HepG2 (cell line): ENCODE measurements at regions not wholly inside any gene's neighbourhood (a gene's known extent, or its start where the extent isn't known, plus 50 kb on each side); places are given as distances from the start of the nearest gene placed in this dataset.

Source experiments
- CCDC6 ChIP-seq: sonication (generic); formaldehyde crosslinking; IDR thresholded peaks from 2 replicates; pipeline ENCODE4 v1.8.1; 2022; ENCODE audit warnings: mild to moderate bottlenecking, missing genetic modification reagents, moderate library complexity
- CTCF ChIP-seq: sonication (generic); formaldehyde crosslinking; IDR thresholded peaks from 2 replicates; pipeline ENCODE4 v1.5.0; 2020; ENCODE audit warnings: mild to moderate bottlenecking, missing genetic modification reagents, moderate library complexity
- ELF4 ChIP-seq: sonication (generic); formaldehyde crosslinking; IDR thresholded peaks from 2 replicates; pipeline ENCODE4 v1.5.0; 2020; ENCODE audit warnings: missing genetic modification reagents, mild to moderate bottlenecking, moderate library complexity, borderline replicate concordance
- KDM5A ChIP-seq: fragments of 200-600 bp; sonication (generic); IDR thresholded peaks from 2 replicates; pipeline ENCODE4 v1.7.0; 2018; ENCODE audit warnings: antibody characterized with exemption, mild to moderate bottlenecking, low read length, borderline replicate concordance
- MXI1 ChIP-seq: IDR thresholded peaks from 3 replicates; pipeline ENCODE4 v1.6.1; 2012; ENCODE audit warnings: low read depth, low read length, inconsistent platforms, borderline replicate concordance
- POLR2AphosphoS5 ChIP-seq: IDR thresholded peaks from 2 replicates; pipeline ENCODE4 v1.6.1; 2012; ENCODE audit warnings: low read depth, low read length
- SMYD3 ChIP-seq: sonication (generic); formaldehyde crosslinking; IDR thresholded peaks from 2 replicates; pipeline ENCODE4 v1.8.1; 2023; ENCODE audit warnings: mild to moderate bottlenecking, missing genetic modification reagents
- TAF1 ChIP-seq: sonication (generic); formaldehyde crosslinking; IDR thresholded peaks from 2 replicates; pipeline ENCODE4 v1.4.0; 2020; ENCODE audit warnings: missing genetic modification reagents
- ZKSCAN8 ChIP-seq: IDR thresholded peaks from 2 replicates; pipeline ENCODE4 v1.6.1; 2016; ENCODE audit warnings: borderline replicate concordance, missing genetic modification reagents, missing compliant biosample characterization
- ZNF713 ChIP-seq: sonication (generic); formaldehyde crosslinking; IDR thresholded peaks from 2 replicates; pipeline ENCODE4 v1.4.0; 2020; ENCODE audit warnings: mild to moderate bottlenecking, missing genetic modification reagents

DNA sequence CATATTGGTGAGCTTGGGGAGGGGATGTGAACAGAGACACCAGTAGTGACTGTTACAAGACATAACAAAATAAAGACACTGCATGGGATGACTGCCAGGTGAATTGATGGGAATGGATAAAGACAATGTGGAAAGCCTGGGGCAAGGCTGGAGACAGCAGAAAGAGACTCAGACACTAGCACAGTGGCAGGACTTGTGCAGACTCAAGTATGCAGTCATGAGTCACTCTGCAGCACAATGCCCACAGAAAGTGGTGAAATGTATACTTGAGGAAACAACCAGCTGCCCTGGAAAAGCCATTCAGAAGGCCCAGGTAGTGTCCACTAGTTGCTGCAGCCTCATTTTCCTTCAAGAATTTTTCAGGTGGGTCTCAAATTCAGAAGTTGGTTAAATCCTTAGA, 452.3 kb downstream of the MID1IP1 start:
- TF ChIP-seq SMYD3 = no peak
- no peak for TF ChIP-seq ELF4
- TF ChIP-seq KDM5A = no peak
- TF ChIP-seq ZNF713 (CRISPR knock-in tag) = no peak
- no peak for TF ChIP-seq TAF1 (CRISPR knock-in tag)
- no peak for TF ChIP-seq CTCF (CRISPR knock-in tag)
- TF ChIP-seq ZKSCAN8 (CRISPR knock-in tag) = no peak
- TF ChIP-seq POLR2AphosphoS5 = no peak
- TF ChIP-seq CCDC6 (CRISPR knock-in tag) = no peak
- TF ChIP-seq MXI1 = no peak
